Skin of body (tissue), 1 donor: ENCODE measurements at regions not wholly inside any gene's neighbourhood (a gene's known extent, or its start where the extent isn't known, plus 50 kb on each side); places are given as distances from the start of the nearest gene placed in this dataset.

Experiments
- DNase-seq: peaks from one replicate; lab custom pipeline; 2025; lab: John Stamatoyannopoulos, UW

- no peak for DNase-seq
These were observed 312.3 kb upstream of the STT3B start for GRCh38 chr3:31220431-31220830.

GRCh38 chr3:31223278-31223677, 309.4 kb upstream of the STT3B start:
- no peak for DNase-seq

- no peak for DNase-seq
These were observed 307.8 kb upstream of the STT3B start for GRCh38 chr3:31224936-31225335.

- no peak for DNase-seq
These were observed 306.8 kb upstream of the STT3B start for GRCh38 chr3:31225923-31226322.

- no peak for DNase-seq
These were observed 306.4 kb upstream of the STT3B start for GRCh38 chr3:31226346-31226745.

GRCh38 chr3:31227131-31227562, 305.6 kb upstream of the STT3B start:
- no peak for DNase-seq

- DNase-seq, result no peak
These were observed 302.1 kb upstream of the STT3B start for GRCh38 chr3:31230425-31231223.

GRCh38 chr3:31232055-31233025, 300.4 kb upstream of the STT3B start:
- DNase-seq, result no peak

- DNase-seq, result no peak
These were observed 298.6 kb upstream of the STT3B start for GRCh38 chr3:31234145-31234544.

- no peak for DNase-seq
These were observed 297.5 kb upstream of the STT3B start for GRCh38 chr3:31235062-31235700.

- no peak for DNase-seq
These were observed 294.8 kb upstream of the STT3B start for GRCh38 chr3:31237887-31238286.

- DNase-seq, result no peak
These were observed 292.7 kb upstream of the STT3B start for GRCh38 chr3:31240013-31240412.

GRCh38 chr3:31240466-31240865, 292.3 kb upstream of the STT3B start:
- DNase-seq, result no peak

GRCh38 chr3:31240874-31241273, 291.9 kb upstream of the STT3B start:
- no peak for DNase-seq

- DNase-seq, result no peak
These were observed 291.2 kb upstream of the STT3B start for GRCh38 chr3:31241533-31241932.

GRCh38 chr3:31242026-31242960, 290.4 kb upstream of the STT3B start:
- no peak for DNase-seq

GRCh38 chr3:31244929-31245817, 287.6 kb upstream of the STT3B start:
- no peak for DNase-seq

- DNase-seq, result no peak
These were observed 286.2 kb upstream of the STT3B start for GRCh38 chr3:31246293-31247062.

- no peak for DNase-seq
These were observed 285.7 kb upstream of the STT3B start for GRCh38 chr3:31247063-31247447.
